ENCODE measurements at regions not wholly inside any gene's neighbourhood (a gene's known extent, or its start where the extent isn't known, plus 50 kb on each side); places are given as distances from the start of the nearest gene placed in this dataset.

GRCh38 chr5:117359895-117360294, 785.3 kb upstream of the SEMA6A start:
- TF ChIP-seq CTCF (conservative IDR thresholded peaks at IDR 0.05 in 1 of 2, IDR thresholded peaks at IDR 0.05 in 1 of 2; ENCODE audit: extremely low read depth in 1 of 2, insufficient read depth in 1 of 2, low read depth in 1 of 2, low read length in 2 of 2), result no peak
- no peak for TF ChIP-seq EZH2 (IDR thresholded peaks at IDR 0.05; ENCODE audit: borderline replicate concordance, low read length)

Measured in mammary epithelial cell (primary cell).